MCF 10A (cell line): ENCODE measurements at regions not wholly inside any gene's neighbourhood (a gene's known extent, or its start where the extent isn't known, plus 50 kb on each side); places are given as distances from the start of the nearest gene placed in this dataset.
"Not testable (repeated sequence)": the region's sequence is repeated elsewhere in the genome, so short reads cannot be mapped to it uniquely, and the experiment has no call there.

ENCODE experiments used
- BruUV-seq: library from RNA; stranded (reverse); fragments of 400-500 nt; replicated peaks from 2 replicates; lab custom pipeline; 2021; lab: Mats Ljungman, UMichigan
- CTCF ChIA-PET: fragments of 300-600 bp; sonication (Branson Sonifier 250); formaldehyde crosslinking; extraction: SDS; loops from one replicate; lab custom pipeline; 2021; ENCODE audit warnings: antibody characterized with exemption, inconsistent platforms; lab: Yijun Ruan, JAX
- POLR2A ChIA-PET: fragments of 300-600, 350-650 bp; sonication (Branson Sonifier 250); formaldehyde crosslinking; extraction: SDS; loops from one replicate; lab custom pipeline; 2020; ENCODE audit warnings: antibody characterized with exemption, inconsistent platforms; lab: Yijun Ruan, JAX
- DNase-seq: peaks from one replicate; pipeline ENCODE4 v3.0.0-alpha.2; 2018; ENCODE audit not compliant: unreplicated experiment
- H3K27ac Mint-ChIP-seq: one replicate; pipeline ENCODE4 v1.8.0; 2022; ENCODE audit warnings: mild to moderate bottlenecking, low read depth, mixed read lengths; ENCODE audit not compliant: unreplicated experiment
- H3K27me3 Mint-ChIP-seq: one replicate; pipeline ENCODE4 v1.8.0; 2022; ENCODE audit warnings: mixed read lengths; ENCODE audit not compliant: insufficient read depth, unreplicated experiment
- H3K36me3 Mint-ChIP-seq: one replicate; pipeline ENCODE4 v1.8.0; 2022; ENCODE audit warnings: mild to moderate bottlenecking, moderate library complexity, mixed read lengths; ENCODE audit not compliant: insufficient read depth, unreplicated experiment
- H3K4me1 Mint-ChIP-seq: one replicate; pipeline ENCODE4 v1.8.0; 2022; ENCODE audit warnings: mixed read lengths; ENCODE audit not compliant: insufficient read depth, unreplicated experiment
- H3K4me3 Mint-ChIP-seq: one replicate; pipeline ENCODE4 v1.8.0; 2022; ENCODE audit warnings: mild to moderate bottlenecking, moderate library complexity, mixed read lengths; ENCODE audit not compliant: unreplicated experiment
- H3K9me3 Mint-ChIP-seq: one replicate; pipeline ENCODE4 v1.8.0; 2022; ENCODE audit warnings: mixed read lengths; ENCODE audit not compliant: unreplicated experiment
- intact Hi-C: fragments of 100-400 bp; cut with micrococcal nuclease; formaldehyde crosslinking; loops from 2 replicates; pipeline ENCODE4 v1.14.1; 2022

DNA sequence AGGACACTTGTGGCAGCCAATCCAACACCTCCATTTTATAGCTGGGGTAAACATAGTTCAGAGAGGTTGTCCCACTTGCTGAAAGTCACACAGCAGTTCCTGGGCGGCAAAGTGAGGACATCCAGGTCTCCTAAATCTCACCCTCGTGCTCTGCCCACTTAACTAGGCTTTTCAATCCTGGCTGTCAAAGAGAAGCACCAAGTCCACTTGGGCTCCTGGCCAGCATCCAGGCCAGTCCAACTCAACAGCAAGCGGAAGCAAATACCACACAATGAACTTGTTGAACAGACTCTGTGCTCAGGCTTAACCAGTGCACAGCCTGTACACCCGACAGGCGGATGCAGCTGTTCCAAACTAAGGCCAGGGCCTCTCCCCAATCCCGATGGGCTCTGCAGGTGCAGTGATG, 60.4 kb upstream of the SPN start:
- H3K36me3 Mint-ChIP-seq = peaks cover 18% of the 10 kb centered on the region
- BruUV-seq, H3K4me3 Mint-ChIP-seq, H3K27me3 Mint-ChIP-seq, H3K4me1 Mint-ChIP-seq, intact Hi-C loops, H3K27ac Mint-ChIP-seq, H3K9me3 Mint-ChIP-seq, CTCF ChIA-PET, DNase-seq: not testable (repeated sequence)
- POLR2A ChIA-PET = interaction anchor here (0.6 kb wide), 1 partner anchor 51 kb away, joined by 3 read pairs; no protein-coding TSS in a partner anchor

- peak; percentile 45 for DNase-seq
- H3K27me3 Mint-ChIP-seq, CTCF ChIA-PET, intact Hi-C loops, BruUV-seq, H3K9me3 Mint-ChIP-seq, H3K4me3 Mint-ChIP-seq: not testable (repeated sequence)
- Mint-ChIP-seq H3K27ac (peak overlapping the region; percentile 79), H3K36me3 (peaks cover 19% of the 10 kb centered on the region), H3K4me1 (peaks cover 12% of the 10 kb centered on the region)
- POLR2A ChIA-PET = interaction anchor here (0.7 kb wide), 1 partner anchor 45 kb away, joined by 3 read pairs; no protein-coding TSS in a partner anchor
Measured at GRCh38 chr16:29604631-29605549, 58.2 kb upstream of the SPN start.

- H3K4me3 Mint-ChIP-seq, DNase-seq, intact Hi-C loops, CTCF ChIA-PET, H3K27me3 Mint-ChIP-seq, POLR2A ChIA-PET, BruUV-seq, H3K9me3 Mint-ChIP-seq: not testable (repeated sequence)
- Mint-ChIP-seq H3K4me1 (peaks cover 12% of the 10 kb centered on the region), H3K36me3 (peaks cover 19% of the 10 kb centered on the region), H3K27ac (peak overlapping the region; percentile 79)
Measured at GRCh38 chr16:29605593-29606205, 57.3 kb upstream of the SPN start.

DNA sequence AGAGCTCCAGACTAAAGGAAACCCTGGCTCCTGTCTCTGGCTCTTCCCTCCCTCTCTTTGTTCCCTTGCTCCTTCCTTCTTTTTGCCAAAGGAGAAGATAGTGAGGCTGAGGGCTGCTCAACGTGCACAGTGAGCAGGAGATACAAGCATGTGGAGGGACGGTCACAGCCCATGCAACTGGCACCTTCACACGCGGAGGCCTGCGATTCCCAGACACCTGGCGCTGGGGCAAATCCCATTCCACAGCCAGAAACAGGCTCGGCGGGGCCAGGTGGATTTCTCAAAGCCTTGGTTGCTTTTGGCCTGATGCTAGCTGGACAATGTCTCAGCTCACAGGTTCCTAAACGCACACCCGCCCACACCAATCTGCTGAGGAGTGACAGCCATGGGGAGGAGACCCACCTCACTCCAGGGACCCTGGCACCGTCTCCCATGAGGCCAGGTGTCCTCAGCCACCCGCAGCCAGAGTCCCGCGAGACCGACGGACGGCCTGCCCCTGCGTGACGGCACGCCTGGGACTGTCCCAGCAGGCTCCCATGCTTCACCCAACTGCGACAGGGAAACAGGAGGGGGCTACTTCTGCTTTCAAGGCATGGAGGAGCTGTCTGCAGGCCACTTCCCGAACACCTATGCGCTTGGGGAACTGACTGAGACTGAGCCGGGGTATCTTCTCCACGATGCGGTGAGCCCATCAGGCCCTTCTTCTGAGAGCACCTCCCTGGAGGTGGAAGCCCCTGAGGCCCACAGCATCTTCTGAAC, 56.2 kb upstream of the SPN start:
- H3K4me3 Mint-ChIP-seq, H3K9me3 Mint-ChIP-seq, H3K27ac Mint-ChIP-seq, CTCF ChIA-PET, H3K27me3 Mint-ChIP-seq, POLR2A ChIA-PET, DNase-seq, BruUV-seq, intact Hi-C loops: not testable (repeated sequence)
- peaks cover 12% of the 10 kb centered on the region for H3K4me1 Mint-ChIP-seq
- peaks cover 19% of the 10 kb centered on the region for H3K36me3 Mint-ChIP-seq

- intact Hi-C loops, BruUV-seq, H3K27ac Mint-ChIP-seq, DNase-seq, POLR2A ChIA-PET, H3K9me3 Mint-ChIP-seq, H3K27me3 Mint-ChIP-seq, H3K4me3 Mint-ChIP-seq, CTCF ChIA-PET: not testable (repeated sequence)
- Mint-ChIP-seq H3K36me3 (peaks cover 19% of the 10 kb centered on the region), H3K4me1 (peaks cover 12% of the 10 kb centered on the region)
Measured at GRCh38 chr16:29607428-29607823, 55.6 kb upstream of the SPN start.

GRCh38 chr16:29612381-29613306, 50.4 kb upstream of the SPN start:
- H3K27me3 Mint-ChIP-seq, DNase-seq, H3K4me1 Mint-ChIP-seq, H3K9me3 Mint-ChIP-seq, intact Hi-C loops, H3K36me3 Mint-ChIP-seq: not testable (repeated sequence)
- POLR2A ChIA-PET = interaction anchor here (1.1 to 1.5 kb wide), 3 partner anchors 18 to 193 kb away, joined by 3 to 5 read pairs (median 4); partner anchors contain the start of gene MAZ
- Mint-ChIP-seq H3K4me3 (peak overlapping the region; percentile 86), H3K27ac (peak overlapping the region; percentile 79)
- TSS peak; percentile 49 for BruUV-seq
- CTCF ChIA-PET = interaction anchor here (0.7 kb wide), 1 partner anchor 182 kb away, joined by 3 read pairs; no protein-coding TSS in a partner anchor
